GM23338 (cell line): ENCODE measurements at regions not wholly inside any gene's neighbourhood (a gene's known extent, or its start where the extent isn't known, plus 50 kb on each side); places are given as distances from the start of the nearest gene placed in this dataset.

ENCODE experiments used
- ATAC-seq: fragments of 200-7000 bp; cut with Tn5 transposase; 3 replicates; pipeline ENCODE4 v1.9.1; 2020
- DNase-seq: peaks from one replicate; pipeline ENCODE4 v3.0.0-alpha.2; 2015; ENCODE audit warnings: low spot score
- H2AFZ ChIP-seq: fragments of 200-600 bp; sonication (generic); 2 replicates; pipeline ENCODE4 v1.8.0; 2016; ENCODE audit warnings: antibody characterized with exemption, mild to moderate bottlenecking, moderate library complexity
- H3F3A ChIP-seq: fragments of 200-600 bp; sonication (generic); replicated peaks from 2 replicates; pipeline ENCODE4 v1.8.0; 2017; ENCODE audit warnings: antibody characterized with exemption, mixed run types, low read depth
- H3K27ac ChIP-seq: fragments of 200-600 bp; sonication (generic); 2 replicates; pipeline ENCODE4 v1.6.1; 2016; ENCODE audit warnings: low read depth
- H3K27me3 ChIP-seq: fragments of 200-600 bp; sonication (generic); 2 replicates; pipeline ENCODE4 v1.8.0; 2016; ENCODE audit warnings: mild to moderate bottlenecking, mixed run types, moderate library complexity; ENCODE audit not compliant: insufficient read depth
- H3K36me3 ChIP-seq: fragments of 200-600 bp; sonication (generic); 2 replicates; pipeline ENCODE4 v1.8.0; 2016; ENCODE audit warnings: mild to moderate bottlenecking; ENCODE audit not compliant: insufficient read depth
- H3K4me1 ChIP-seq: fragments of 200-600 bp; sonication (generic); 2 replicates; pipeline ENCODE4 v1.8.0; 2016; ENCODE audit warnings: mild to moderate bottlenecking, moderate library complexity; ENCODE audit not compliant: insufficient read depth
- H3K4me2 ChIP-seq: fragments of 200-600 bp; sonication (generic); 2 replicates; pipeline ENCODE4 v1.7.1; 2017; ENCODE audit warnings: mixed run types
- H3K4me3 ChIP-seq: fragments of 200-600 bp; sonication (generic); 2 replicates; pipeline ENCODE4 v1.6.1; 2016; ENCODE audit warnings: mixed run types
- H3K79me2 ChIP-seq: fragments of 200-600 bp; sonication (generic); replicated peaks from 2 replicates; pipeline ENCODE4 v1.8.0; 2017; ENCODE audit warnings: mild to moderate bottlenecking; ENCODE audit not compliant: insufficient read depth
- H3K9me2 ChIP-seq: fragments of 200-600 bp; sonication (generic); 2 replicates; pipeline ENCODE4 v1.8.0; 2017; ENCODE audit not compliant: insufficient read depth
- H4K20me1 ChIP-seq: fragments of 200-600 bp; sonication (generic); replicated peaks from 2 replicates; pipeline ENCODE4 v1.8.0; 2017; ENCODE audit warnings: mild to moderate bottlenecking; ENCODE audit not compliant: insufficient read depth
- H3K27ac Mint-ChIP-seq: 2 replicates; pipeline ENCODE4 v1.8.0; 2020; ENCODE audit warnings: inconsistent platforms, mild to moderate bottlenecking, moderate library complexity, mixed read lengths
- H3K27me3 Mint-ChIP-seq: 3 replicates; pipeline ENCODE4 v1.8.0; 2022; ENCODE audit warnings: low read depth, mild to moderate bottlenecking, moderate library complexity, mixed read lengths, inconsistent platforms; ENCODE audit not compliant: insufficient read depth, poor library complexity
- H3K36me3 Mint-ChIP-seq: 3 replicates; pipeline ENCODE4 v1.8.0; 2021; ENCODE audit warnings: low read depth, mild to moderate bottlenecking, inconsistent platforms, moderate library complexity, mixed read lengths
- H3K4me1 Mint-ChIP-seq: 3 replicates; pipeline ENCODE4 v1.8.0; 2020; ENCODE audit warnings: mild to moderate bottlenecking, inconsistent platforms, mixed read lengths
- H3K4me3 Mint-ChIP-seq: 3 replicates; pipeline ENCODE4 v1.8.0; 2021; ENCODE audit warnings: moderate library complexity, mild to moderate bottlenecking, inconsistent platforms, mixed read lengths
- H3K9me3 Mint-ChIP-seq: 3 replicates; pipeline ENCODE4 v1.8.0; 2020; ENCODE audit warnings: moderate library complexity, mild to moderate bottlenecking, inconsistent platforms, mixed read lengths
- CREB1 ChIP-seq: fragments of 250-450 bp; sonication (Bioruptor Pico); IDR thresholded peaks from 2 replicates; pipeline ENCODE4 v1.5.0; 2020; ENCODE audit warnings: low read depth, mild to moderate bottlenecking, moderate library complexity
- EZH2phosphoT487 ChIP-seq: fragments of 200-600 bp; sonication (generic); IDR thresholded peaks from one replicate; pipeline ENCODE4 v1.8.1; 2018; ENCODE audit warnings: antibody characterized with exemption; ENCODE audit not compliant: unreplicated experiment
- JUNB ChIP-seq: IDR thresholded peaks from one replicate; pipeline ENCODE4 v1.6.1; 2016; ENCODE audit warnings: antibody characterized with exemption; ENCODE audit not compliant: unreplicated experiment
- NANOG ChIP-seq: IDR thresholded peaks from 2 replicates; pipeline ENCODE4 v1.6.1; 2016; ENCODE audit warnings: antibody characterized with exemption, borderline replicate concordance
- POLR2AphosphoS5 ChIP-seq: IDR thresholded peaks from 2 replicates; pipeline ENCODE4 v1.6.1; 2016; ENCODE audit warnings: antibody characterized with exemption, low read depth
- STAT1 ChIP-seq: IDR thresholded peaks from one replicate; pipeline ENCODE4 v1.6.1; 2016; ENCODE audit warnings: antibody characterized with exemption; ENCODE audit not compliant: unreplicated experiment
- ZNF114 ChIP-seq: fragments of 250-450 bp; sonication (Bioruptor Pico); IDR thresholded peaks from 2 replicates; pipeline ENCODE4 v1.5.0; 2020; ENCODE audit warnings: mild to moderate bottlenecking, moderate library complexity
- ZNF331 ChIP-seq: fragments of 250-450 bp; sonication (Bioruptor Pico); IDR thresholded peaks from 2 replicates; pipeline ENCODE4 v1.5.0; 2020; ENCODE audit warnings: low read depth, mild to moderate bottlenecking, moderate library complexity
- TF ChIP-seq, protein P1 (sequence below): fragments of 250-450 bp; sonication (Bioruptor Pico); IDR thresholded peaks from 2 replicates; pipeline ENCODE4 v1.5.0; 2020; ENCODE audit warnings: mild to moderate bottlenecking, moderate library complexity
- TF ChIP-seq, protein P2 (sequence below): IDR thresholded peaks from one replicate; pipeline ENCODE4 v1.6.1; 2018; ENCODE audit warnings: antibody characterized with exemption; ENCODE audit not compliant: unreplicated experiment
- TF ChIP-seq, protein P3 (sequence below): IDR thresholded peaks from 2 replicates; pipeline ENCODE4 v1.6.1; 2016; ENCODE audit warnings: antibody characterized with exemption

DNA sequence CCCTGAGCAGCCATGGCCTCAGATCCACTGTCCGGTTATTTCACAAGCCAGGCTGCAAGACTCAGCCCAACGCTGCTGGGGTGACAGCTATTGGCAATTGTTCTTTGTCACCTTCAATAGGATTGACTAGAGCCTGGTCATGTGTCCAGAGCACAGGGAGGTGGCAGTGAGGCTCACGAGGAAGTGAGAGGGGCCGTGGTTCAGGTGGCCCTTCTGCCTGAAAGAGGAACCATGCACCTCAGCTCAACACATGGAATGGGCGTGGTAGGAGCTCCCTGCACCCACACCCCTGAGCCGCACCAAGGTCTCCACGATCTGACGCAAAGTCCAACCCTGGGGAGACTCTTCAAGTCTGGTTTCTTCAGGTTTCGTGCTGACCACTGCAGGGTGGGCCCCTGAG is 184.8 kb upstream of the CDH4 start (continued):
- TF ChIP-seq, protein P1, sequence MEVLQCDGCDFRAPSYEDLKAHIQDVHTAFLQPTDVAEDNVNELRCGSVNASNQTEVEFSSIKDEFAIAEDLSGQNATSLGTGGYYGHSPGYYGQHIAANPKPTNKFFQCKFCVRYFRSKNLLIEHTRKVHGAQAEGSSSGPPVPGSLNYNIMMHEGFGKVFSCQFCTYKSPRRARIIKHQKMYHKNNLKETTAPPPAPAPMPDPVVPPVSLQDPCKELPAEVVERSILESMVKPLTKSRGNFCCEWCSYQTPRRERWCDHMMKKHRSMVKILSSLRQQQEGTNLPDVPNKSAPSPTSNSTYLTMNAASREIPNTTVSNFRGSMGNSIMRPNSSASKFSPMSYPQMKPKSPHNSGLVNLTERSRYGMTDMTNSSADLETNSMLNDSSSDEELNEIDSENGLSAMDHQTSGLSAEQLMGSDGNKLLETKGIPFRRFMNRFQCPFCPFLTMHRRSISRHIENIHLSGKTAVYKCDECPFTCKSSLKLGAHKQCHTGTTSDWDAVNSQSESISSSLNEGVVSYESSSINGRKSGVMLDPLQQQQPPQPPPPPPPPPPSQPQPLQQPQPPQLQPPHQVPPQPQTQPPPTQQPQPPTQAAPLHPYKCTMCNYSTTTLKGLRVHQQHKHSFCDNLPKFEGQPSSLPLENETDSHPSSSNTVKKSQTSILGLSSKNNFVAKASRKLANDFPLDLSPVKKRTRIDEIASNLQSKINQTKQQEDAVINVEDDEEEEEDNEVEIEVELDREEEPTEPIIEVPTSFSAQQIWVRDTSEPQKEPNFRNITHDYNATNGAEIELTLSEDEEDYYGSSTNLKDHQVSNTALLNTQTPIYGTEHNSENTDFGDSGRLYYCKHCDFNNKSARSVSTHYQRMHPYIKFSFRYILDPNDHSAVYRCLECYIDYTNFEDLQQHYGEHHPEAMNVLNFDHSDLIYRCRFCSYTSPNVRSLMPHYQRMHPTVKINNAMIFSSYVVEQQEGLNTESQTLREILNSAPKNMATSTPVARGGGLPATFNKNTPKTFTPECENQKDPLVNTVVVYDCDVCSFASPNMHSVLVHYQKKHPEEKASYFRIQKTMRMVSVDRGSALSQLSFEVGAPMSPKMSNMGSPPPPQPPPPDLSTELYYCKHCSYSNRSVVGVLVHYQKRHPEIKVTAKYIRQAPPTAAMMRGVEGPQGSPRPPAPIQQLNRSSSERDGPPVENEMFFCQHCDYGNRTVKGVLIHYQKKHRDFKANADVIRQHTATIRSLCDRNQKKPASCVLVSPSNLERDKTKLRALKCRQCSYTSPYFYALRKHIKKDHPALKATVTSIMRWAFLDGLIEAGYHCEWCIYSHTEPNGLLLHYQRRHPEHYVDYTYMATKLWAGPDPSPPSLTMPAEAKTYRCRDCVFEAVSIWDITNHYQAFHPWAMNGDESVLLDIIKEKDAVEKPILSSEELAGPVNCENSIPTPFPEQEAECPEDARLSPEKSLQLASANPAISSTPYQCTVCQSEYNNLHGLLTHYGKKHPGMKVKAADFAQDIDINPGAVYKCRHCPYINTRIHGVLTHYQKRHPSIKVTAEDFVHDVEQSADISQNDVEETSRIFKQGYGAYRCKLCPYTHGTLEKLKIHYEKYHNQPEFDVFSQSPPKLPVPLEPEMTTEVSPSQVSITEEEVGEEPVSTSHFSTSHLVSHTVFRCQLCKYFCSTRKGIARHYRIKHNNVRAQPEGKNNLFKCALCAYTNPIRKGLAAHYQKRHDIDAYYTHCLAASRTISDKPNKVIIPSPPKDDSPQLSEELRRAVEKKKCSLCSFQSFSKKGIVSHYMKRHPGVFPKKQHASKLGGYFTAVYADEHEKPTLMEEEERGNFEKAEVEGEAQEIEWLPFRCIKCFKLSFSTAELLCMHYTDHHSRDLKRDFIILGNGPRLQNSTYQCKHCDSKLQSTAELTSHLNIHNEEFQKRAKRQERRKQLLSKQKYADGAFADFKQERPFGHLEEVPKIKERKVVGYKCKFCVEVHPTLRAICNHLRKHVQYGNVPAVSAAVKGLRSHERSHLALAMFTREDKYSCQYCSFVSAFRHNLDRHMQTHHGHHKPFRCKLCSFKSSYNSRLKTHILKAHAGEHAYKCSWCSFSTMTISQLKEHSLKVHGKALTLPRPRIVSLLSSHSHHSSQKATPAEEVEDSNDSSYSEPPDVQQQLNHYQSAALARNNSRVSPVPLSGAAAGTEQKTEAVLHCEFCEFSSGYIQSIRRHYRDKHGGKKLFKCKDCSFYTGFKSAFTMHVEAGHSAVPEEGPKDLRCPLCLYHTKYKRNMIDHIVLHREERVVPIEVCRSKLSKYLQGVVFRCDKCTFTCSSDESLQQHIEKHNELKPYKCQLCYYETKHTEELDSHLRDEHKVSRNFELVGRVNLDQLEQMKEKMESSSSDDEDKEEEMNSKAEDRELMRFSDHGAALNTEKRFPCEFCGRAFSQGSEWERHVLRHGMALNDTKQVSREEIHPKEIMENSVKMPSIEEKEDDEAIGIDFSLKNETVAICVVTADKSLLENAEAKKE (CRISPR knock-in tag) = no peak

DNA sequence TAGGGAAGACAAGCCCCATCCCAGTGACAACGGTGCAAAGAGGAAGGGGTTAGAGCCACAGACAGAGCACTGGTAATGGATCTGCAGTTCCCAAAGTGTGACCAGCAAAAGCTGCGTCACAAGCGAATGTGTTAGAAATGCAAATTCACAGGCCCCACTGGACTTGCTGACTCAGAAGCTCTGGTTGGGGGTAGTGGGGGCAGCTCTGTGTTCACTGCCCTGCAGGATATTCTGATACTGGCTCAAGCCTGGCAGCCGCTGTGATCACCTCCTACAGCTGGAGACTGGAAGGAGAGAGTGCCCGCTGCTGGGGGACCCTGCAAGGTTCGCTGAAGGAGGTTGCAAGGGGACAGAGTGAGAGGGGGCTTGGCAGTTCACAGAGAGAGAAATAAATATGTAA is 179.7 kb upstream of the CDH4 start:
- Histone ChIP-seq H3F3A (no peaks in the 10 kb centered on the region), H3K4me3 (no peak overlapping the region), H3K9me2 (0 out of 2 replicates have a peak, but pooled peaks cover 2% of the 10 kb centered on the region), H3K4me2 (no peak overlapping the region), H4K20me1 (no peaks in the 10 kb centered on the region), H3K4me1 (no peaks in the 10 kb centered on the region), H3K27ac (no peak overlapping the region), H2AFZ (no peak overlapping the region), H3K79me2 (no peaks in the 10 kb centered on the region), H3K27me3 (no peaks in the 10 kb centered on the region), H3K36me3 (no peaks in the 10 kb centered on the region)
- Mint-ChIP-seq H3K27me3 (peaks cover 30% of the 10 kb centered on the region), H3K9me3 (peaks cover 8% of the 10 kb centered on the region), H3K4me3 (no peak overlapping the region), H3K27ac (no peak overlapping the region), H3K4me1 (peaks cover 7% of the 10 kb centered on the region; the same call in 2 of the 3 replicates), H3K36me3 (no peaks in the 10 kb centered on the region)
- no peak for DNase-seq
- no peak; the same call in 2 of the 3 replicates for ATAC-seq
- TF ChIP-seq ZNF331 (no peak), POLR2AphosphoS5 (no peak), JUNB (no peak), CREB1 (no peak), EZH2phosphoT487 (no peak), STAT1 (no peak), NANOG (no peak), ZNF114 (no peak)
- TF ChIP-seq, protein P2, sequence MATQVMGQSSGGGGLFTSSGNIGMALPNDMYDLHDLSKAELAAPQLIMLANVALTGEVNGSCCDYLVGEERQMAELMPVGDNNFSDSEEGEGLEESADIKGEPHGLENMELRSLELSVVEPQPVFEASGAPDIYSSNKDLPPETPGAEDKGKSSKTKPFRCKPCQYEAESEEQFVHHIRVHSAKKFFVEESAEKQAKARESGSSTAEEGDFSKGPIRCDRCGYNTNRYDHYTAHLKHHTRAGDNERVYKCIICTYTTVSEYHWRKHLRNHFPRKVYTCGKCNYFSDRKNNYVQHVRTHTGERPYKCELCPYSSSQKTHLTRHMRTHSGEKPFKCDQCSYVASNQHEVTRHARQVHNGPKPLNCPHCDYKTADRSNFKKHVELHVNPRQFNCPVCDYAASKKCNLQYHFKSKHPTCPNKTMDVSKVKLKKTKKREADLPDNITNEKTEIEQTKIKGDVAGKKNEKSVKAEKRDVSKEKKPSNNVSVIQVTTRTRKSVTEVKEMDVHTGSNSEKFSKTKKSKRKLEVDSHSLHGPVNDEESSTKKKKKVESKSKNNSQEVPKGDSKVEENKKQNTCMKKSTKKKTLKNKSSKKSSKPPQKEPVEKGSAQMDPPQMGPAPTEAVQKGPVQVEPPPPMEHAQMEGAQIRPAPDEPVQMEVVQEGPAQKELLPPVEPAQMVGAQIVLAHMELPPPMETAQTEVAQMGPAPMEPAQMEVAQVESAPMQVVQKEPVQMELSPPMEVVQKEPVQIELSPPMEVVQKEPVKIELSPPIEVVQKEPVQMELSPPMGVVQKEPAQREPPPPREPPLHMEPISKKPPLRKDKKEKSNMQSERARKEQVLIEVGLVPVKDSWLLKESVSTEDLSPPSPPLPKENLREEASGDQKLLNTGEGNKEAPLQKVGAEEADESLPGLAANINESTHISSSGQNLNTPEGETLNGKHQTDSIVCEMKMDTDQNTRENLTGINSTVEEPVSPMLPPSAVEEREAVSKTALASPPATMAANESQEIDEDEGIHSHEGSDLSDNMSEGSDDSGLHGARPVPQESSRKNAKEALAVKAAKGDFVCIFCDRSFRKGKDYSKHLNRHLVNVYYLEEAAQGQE = no peak
- TF ChIP-seq, protein P3, sequence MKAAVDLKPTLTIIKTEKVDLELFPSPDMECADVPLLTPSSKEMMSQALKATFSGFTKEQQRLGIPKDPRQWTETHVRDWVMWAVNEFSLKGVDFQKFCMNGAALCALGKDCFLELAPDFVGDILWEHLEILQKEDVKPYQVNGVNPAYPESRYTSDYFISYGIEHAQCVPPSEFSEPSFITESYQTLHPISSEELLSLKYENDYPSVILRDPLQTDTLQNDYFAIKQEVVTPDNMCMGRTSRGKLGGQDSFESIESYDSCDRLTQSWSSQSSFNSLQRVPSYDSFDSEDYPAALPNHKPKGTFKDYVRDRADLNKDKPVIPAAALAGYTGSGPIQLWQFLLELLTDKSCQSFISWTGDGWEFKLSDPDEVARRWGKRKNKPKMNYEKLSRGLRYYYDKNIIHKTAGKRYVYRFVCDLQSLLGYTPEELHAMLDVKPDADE = no peak
